ENCODE measurements at regions not wholly inside any gene's neighbourhood (a gene's known extent, or its start where the extent isn't known, plus 50 kb on each side); places are given as distances from the start of the nearest gene placed in this dataset.

- no peak for DNase-seq (ENCODE audit: extremely low spot score, unreplicated experiment)
- Mint-ChIP-seq H3K36me3 (no peaks in the 10 kb centered on the region), H3K27me3 (no peaks in the 10 kb centered on the region), H3K4me1 (ENCODE audit: unreplicated experiment) (no peaks in the 10 kb centered on the region), H3K27ac (no peak overlapping the region), H3K9me3 (no peaks in the 10 kb centered on the region), H3K4me3 (no peak overlapping the region)
- TF ChIP-seq CTCF (conservative IDR thresholded peaks at IDR 0.05) = no peak
Measured at GRCh38 chr2:55811048-55811447, 112.5 kb downstream of the EFEMP1 start.

DNA sequence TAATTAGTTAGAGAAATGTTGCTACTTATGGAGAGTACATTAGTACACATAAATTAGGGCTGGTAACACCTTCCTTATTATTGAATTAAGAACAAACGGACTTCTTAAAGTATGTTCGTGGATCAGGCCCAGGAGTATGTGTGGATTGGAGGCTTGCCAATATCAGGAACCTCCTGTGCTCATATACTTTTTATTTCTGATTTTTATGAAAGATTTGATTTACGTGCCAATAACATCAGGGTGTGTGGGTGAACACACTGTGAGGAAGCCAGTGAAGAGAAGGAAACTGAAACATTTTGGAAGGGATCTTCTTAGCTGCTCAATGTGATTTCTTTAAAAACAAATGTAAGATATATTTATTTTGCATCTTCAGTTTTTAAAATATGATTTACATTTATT lies 113.0 kb downstream of the EFEMP1 start:
- no peak for TF ChIP-seq CTCF (conservative IDR thresholded peaks at IDR 0.05)
- Mint-ChIP-seq H3K4me1 (ENCODE audit: unreplicated experiment) (peaks cover 1% of the 10 kb centered on the region), H3K27ac (no peak overlapping the region), H3K9me3 (no peaks in the 10 kb centered on the region), H3K4me3 (no peak overlapping the region), H3K27me3 (peaks cover 3% of the 10 kb centered on the region), H3K36me3 (no peaks in the 10 kb centered on the region)
- no peak for DNase-seq (ENCODE audit: extremely low spot score, unreplicated experiment)

DNA sequence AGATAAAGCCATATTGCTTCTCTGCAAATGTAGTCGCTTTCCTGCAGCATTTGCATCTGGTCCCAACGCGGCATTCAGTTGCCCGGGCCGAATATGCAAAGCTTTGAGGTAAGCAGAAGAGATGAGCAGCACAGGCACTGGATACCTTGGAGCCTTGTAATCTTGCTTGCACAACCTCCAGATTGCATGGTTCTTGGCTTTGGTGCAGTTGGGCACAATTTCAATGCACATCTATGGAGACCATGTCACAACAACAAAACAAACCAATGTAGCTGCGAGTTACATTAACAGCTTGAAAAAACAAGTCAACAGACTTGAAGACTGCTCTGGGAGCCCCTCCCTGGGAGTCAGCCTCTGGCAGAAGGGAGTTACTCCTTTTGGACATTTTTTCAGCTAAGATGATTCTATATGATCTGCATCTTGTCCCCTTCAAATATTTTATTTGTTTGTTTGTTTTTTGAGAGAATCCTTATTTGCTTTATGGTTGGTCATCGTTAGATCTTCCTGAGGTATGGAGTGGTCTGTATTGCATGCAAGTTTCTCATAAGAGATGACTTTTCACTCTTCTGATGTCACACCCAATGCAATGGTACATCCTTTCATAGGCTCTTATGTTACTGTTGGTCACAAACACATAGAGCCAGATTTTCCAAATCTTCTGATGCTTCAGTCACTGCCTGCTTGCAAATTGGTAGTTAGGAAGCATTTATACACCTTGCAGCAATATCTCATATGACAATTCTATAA lies 113.5 kb downstream of the EFEMP1 start:
- H3K36me3 Mint-ChIP-seq = no peaks in the 10 kb centered on the region
- H3K4me1 Mint-ChIP-seq (ENCODE audit: unreplicated experiment) = peaks cover 4% of the 10 kb centered on the region
- H3K4me3 Mint-ChIP-seq = no peak overlapping the region
- no peak for TF ChIP-seq CTCF (conservative IDR thresholded peaks at IDR 0.05)
- peaks cover 4% of the 10 kb centered on the region for H3K27me3 Mint-ChIP-seq
- no peak overlapping the region for H3K27ac Mint-ChIP-seq
- DNase-seq (ENCODE audit: extremely low spot score, unreplicated experiment) = no peak
- no peaks in the 10 kb centered on the region for H3K9me3 Mint-ChIP-seq

GRCh38 chr2:55807900-55808299 lies 114.3 kb upstream of the PNPT1 start:
- no peaks in the 10 kb centered on the region for H3K36me3 Mint-ChIP-seq
- H3K4me3 Mint-ChIP-seq = no peak overlapping the region
- H3K9me3 Mint-ChIP-seq = no peaks in the 10 kb centered on the region
- no peak for DNase-seq (ENCODE audit: extremely low spot score, unreplicated experiment)
- H3K4me1 Mint-ChIP-seq (ENCODE audit: unreplicated experiment) = peaks cover 12% of the 10 kb centered on the region
- no peak overlapping the region for H3K27ac Mint-ChIP-seq
- no peak for TF ChIP-seq CTCF (conservative IDR thresholded peaks at IDR 0.05)
- peaks cover 4% of the 10 kb centered on the region for H3K27me3 Mint-ChIP-seq

- H3K4me3 Mint-ChIP-seq = no peak overlapping the region
- H3K9me3 Mint-ChIP-seq = no peaks in the 10 kb centered on the region
- no peak for TF ChIP-seq CTCF (conservative IDR thresholded peaks at IDR 0.05)
- no peak overlapping the region for H3K27ac Mint-ChIP-seq
- peaks cover 4% of the 10 kb centered on the region for H3K27me3 Mint-ChIP-seq
- no peaks in the 10 kb centered on the region for H3K36me3 Mint-ChIP-seq
- no peak for DNase-seq (ENCODE audit: extremely low spot score, unreplicated experiment)
- peaks cover 18% of the 10 kb centered on the region for H3K4me1 Mint-ChIP-seq (ENCODE audit: unreplicated experiment)
Measured at GRCh38 chr2:55805686-55806085, 112.0 kb upstream of the PNPT1 start.
